Bronchial epithelial cell (primary cell): ENCODE measurements at regions not wholly inside any gene's neighbourhood (a gene's known extent, or its start where the extent isn't known, plus 50 kb on each side); places are given as distances from the start of the nearest gene placed in this dataset.

Experiments
- DNase-seq: peaks from one replicate; pipeline ENCODE4 v3.0.0-alpha.2; 2010; ENCODE audit warnings: low read depth
- FAIRE-seq: peaks from 2 replicates; lab custom pipeline; 2011; peaks lifted over from hg19 to GRCh38; lab: Jason Lieb, UNC
- H3K27me3 ChIP-seq: 2 replicates; pipeline ENCODE4 v1.5.1; 2011; ENCODE audit warnings: low read length; ENCODE audit not compliant: control insufficient read depth, insufficient read depth
- H3K36me3 ChIP-seq: 2 replicates; pipeline ENCODE4 v1.5.1; 2011; ENCODE audit warnings: low read length; ENCODE audit not compliant: control insufficient read depth, insufficient read depth
- H3K4me3 ChIP-seq: 2 replicates; pipeline ENCODE4 v1.5.1; 2011; ENCODE audit warnings: mild to moderate bottlenecking, low read depth, low read length, control low read depth
- CTCF ChIP-seq: IDR thresholded peaks from 2 replicates; pipeline ENCODE4 v1.5.1; 2011; ENCODE audit warnings: mild to moderate bottlenecking, moderate library complexity, low read length, control low read depth, inconsistent platforms; ENCODE audit not compliant: insufficient read depth, severe bottlenecking

GRCh38 chr5:133696006-133696584, 83.8 kb upstream of the FSTL4 start:
- FAIRE-seq (peak; percentile 18), DNase-seq (no peak)
- no peak overlapping the region for H3K4me3 ChIP-seq
- no peaks in the 10 kb centered on the region for H3K36me3 ChIP-seq
- TF ChIP-seq CTCF, result no peak
- no peaks in the 10 kb centered on the region for H3K27me3 ChIP-seq

DNA sequence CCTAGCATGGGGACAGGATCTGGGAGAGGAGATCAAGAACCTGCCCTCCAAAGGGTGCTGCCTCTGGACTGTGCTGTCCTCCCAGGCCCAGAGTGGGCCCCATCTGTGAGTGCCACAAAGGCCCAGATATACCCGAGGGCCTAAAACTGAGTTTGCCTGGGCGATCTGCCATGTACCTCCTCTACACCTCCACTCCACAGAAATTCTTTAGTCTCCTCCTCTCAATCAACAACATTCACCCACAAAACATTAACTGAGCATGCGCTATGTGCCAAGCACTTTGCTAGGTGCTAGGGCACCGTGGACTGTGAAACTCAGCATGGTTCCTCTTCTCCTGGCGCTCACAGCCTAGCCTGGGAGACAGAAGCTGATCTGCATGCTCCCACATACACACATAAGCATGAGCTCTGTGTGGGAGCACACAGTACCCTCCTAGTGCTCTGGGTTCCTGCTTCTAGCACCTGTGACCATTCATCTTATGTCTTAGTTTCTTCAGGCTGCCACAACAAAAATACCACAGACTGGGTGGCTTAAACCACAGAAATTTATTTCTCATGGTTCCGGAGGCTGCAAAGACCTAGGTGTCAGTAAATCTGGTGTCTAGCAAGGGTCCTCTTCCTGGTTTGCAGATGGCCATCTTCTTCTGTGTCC, 82.0 kb upstream of the FSTL4 start:
- FAIRE-seq, result peak; percentile 70
- H3K36me3 ChIP-seq, result no peaks in the 10 kb centered on the region
- no peaks in the 10 kb centered on the region for H3K27me3 ChIP-seq
- no peak for DNase-seq
- no peak for TF ChIP-seq CTCF
- H3K4me3 ChIP-seq, result no peak overlapping the region

DNA sequence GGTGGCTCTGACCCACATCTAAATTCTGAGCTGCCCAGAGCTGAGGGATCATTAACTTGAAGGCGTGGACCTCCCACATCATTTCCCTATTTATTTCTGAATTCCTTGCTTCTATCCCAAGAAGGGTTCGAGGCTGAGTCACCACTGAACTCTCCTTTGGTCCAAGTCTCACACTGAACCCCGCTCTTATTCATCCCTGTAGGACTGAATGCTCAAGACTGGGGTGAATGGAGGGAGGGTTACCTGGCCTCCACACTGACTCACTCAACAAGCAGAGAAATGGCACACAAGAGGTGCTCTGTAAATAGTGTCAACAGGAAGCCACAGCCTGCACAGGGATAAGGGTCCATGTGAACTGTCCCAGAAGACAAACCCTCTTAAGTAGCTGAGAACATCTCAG, 79.1 kb upstream of the FSTL4 start:
- Histone ChIP-seq H3K27me3 (no peaks in the 10 kb centered on the region), H3K36me3 (no peaks in the 10 kb centered on the region), H3K4me3 (no peak overlapping the region)
- peak; percentile 88 for DNase-seq
- no peak for FAIRE-seq
- TF ChIP-seq CTCF, result no peak

DNA sequence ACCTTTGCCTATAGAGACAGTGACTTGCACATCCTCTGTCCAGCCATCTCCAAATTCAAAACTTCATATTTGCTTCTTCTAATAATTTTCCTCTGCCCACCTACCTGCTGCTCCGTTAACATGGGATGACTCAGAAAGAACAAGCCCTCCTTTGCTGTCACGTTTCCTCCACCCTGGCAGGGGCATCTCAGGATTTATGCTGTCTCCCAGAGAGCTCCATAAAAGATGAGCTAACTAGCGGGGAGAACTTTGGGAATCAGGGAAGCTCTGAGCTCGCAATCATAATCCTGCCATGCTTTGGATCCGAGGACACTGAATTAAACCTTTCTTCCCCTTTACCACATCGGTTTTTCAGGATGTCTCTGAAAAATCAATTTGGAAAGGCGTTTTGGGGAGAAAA, 78.4 kb upstream of the FSTL4 start:
- no peak for FAIRE-seq
- Histone ChIP-seq H3K36me3 (no peaks in the 10 kb centered on the region), H3K4me3 (no peak overlapping the region), H3K27me3 (no peaks in the 10 kb centered on the region)
- TF ChIP-seq CTCF, result no peak
- no peak for DNase-seq

- Histone ChIP-seq H3K27me3 (no peaks in the 10 kb centered on the region), H3K4me3 (no peak overlapping the region), H3K36me3 (no peaks in the 10 kb centered on the region)
- peak; percentile 60 for DNase-seq
- TF ChIP-seq CTCF, result no peak
- no peak for FAIRE-seq
These were observed 76.0 kb upstream of the FSTL4 start for GRCh38 chr5:133688391-133688790.
